GM12878 (cell line): ENCODE measurements at regions not wholly inside any gene's neighbourhood (a gene's known extent, or its start where the extent isn't known, plus 50 kb on each side); places are given as distances from the start of the nearest gene placed in this dataset.

Experiments used
- ATAC-seq: fragments of 200-7000 bp; cut with Tn5 transposase; 3 replicates; pipeline ENCODE4 v1.9.1; 2020; ENCODE audit warnings: mild to moderate bottlenecking, moderate library complexity
- BruUV-seq: library from RNA; stranded (reverse); fragments of 400-500 nt; replicated peaks from 2 replicates; lab custom pipeline; 2021; lab: Mats Ljungman, UMichigan
- CTCF ChIA-PET: fragments of 300-600 bp; sonication (Branson Sonifier 250); formaldehyde crosslinking; extraction: SDS; loops from one replicate; lab custom pipeline; 2021; ENCODE audit warnings: inconsistent platforms; lab: Yijun Ruan, JAX
- POLR2A ChIA-PET: fragments of 350-600 bp; formaldehyde crosslinking; extraction: SDS; loops from one replicate; lab custom pipeline; 2021; ENCODE audit warnings: inconsistent platforms; lab: Charles Lee
- RAD21 ChIA-PET: fragments of 300-600 bp; sonication (Branson Sonifier 250); formaldehyde crosslinking; loops from one replicate; lab custom pipeline; 2023; ENCODE audit warnings: antibody characterized with exemption; ENCODE audit not compliant: unreplicated experiment; lab: Charles Lee
- SMC1A ChIA-PET: fragments of 300-600 bp; sonication (Branson Sonifier 250); formaldehyde crosslinking; loops from one replicate; lab custom pipeline; 2023; ENCODE audit not compliant: unreplicated experiment, uncharacterized antibody; lab: Charles Lee
- DNase-seq: peaks from one replicate; pipeline ENCODE4 v3.0.0-alpha.2; 2011; ENCODE audit warnings: low read depth, low spot score
- FAIRE-seq: peaks from 3 replicates; lab custom pipeline; 2011; peaks lifted over from hg19 to GRCh38; lab: Jason Lieb, UNC
- H2AFZ ChIP-seq: 2 replicates; pipeline ENCODE4 v1.6.0; 2011; ENCODE audit warnings: low read depth, low read length, control low read depth; ENCODE audit not compliant: control insufficient read depth
- H3K27ac ChIP-seq: 2 replicates; pipeline ENCODE4 v1.5.1; 2011; ENCODE audit warnings: control low read depth; ENCODE audit not compliant: control insufficient read depth, insufficient read depth
- H3K27me3 ChIP-seq, 2 experiments: replicated peaks in 1 of 2; 2 replicates each; pipeline versions ENCODE4 v1.6.0 to v1.6.1; 2011; ENCODE audit warnings: low read length in 1 of 2; ENCODE audit not compliant: control insufficient read depth in 2 of 2, insufficient read depth in 2 of 2
- H3K36me3 ChIP-seq, 2 experiments: 2 replicates each; pipeline ENCODE4 v1.5.1; 2011; ENCODE audit warnings: low read length in 1 of 2; ENCODE audit not compliant: control insufficient read depth in 2 of 2, insufficient read depth in 2 of 2
- H3K4me1 ChIP-seq: 2 replicates; pipeline ENCODE4 v1.6.1; 2011; ENCODE audit warnings: mild to moderate bottlenecking, low read length, moderate library complexity, mixed read lengths; ENCODE audit not compliant: control insufficient read depth, insufficient read depth
- H3K4me2 ChIP-seq: 2 replicates; pipeline ENCODE4 v1.6.0; 2011; ENCODE audit warnings: control low read depth; ENCODE audit not compliant: control insufficient read depth, insufficient read depth
- H3K4me3 ChIP-seq: fragments of 200-600 bp; sonication (generic); 2 replicates; pipeline ENCODE4 v1.5.1; 2016
- H3K79me2 ChIP-seq: 2 replicates; pipeline ENCODE4 v1.6.0; 2011; ENCODE audit warnings: low read length; ENCODE audit not compliant: control insufficient read depth, insufficient read depth
- H3K9ac ChIP-seq: 2 replicates; pipeline ENCODE4 v1.8.0; 2011; ENCODE audit warnings: low read length, control low read depth, mixed read lengths; ENCODE audit not compliant: control insufficient read depth, insufficient read depth
- H3K9me3 ChIP-seq: replicated peaks from 3 replicates; pipeline ENCODE4 v1.5.1; 2011; ENCODE audit warnings: mild to moderate bottlenecking, low read length; ENCODE audit not compliant: control insufficient read depth, insufficient read depth
- H4K20me1 ChIP-seq: 2 replicates; pipeline ENCODE4 v1.6.0; 2011; ENCODE audit not compliant: control insufficient read depth, insufficient read depth
- BCL11A ChIP-seq: IDR thresholded peaks from 2 replicates; pipeline ENCODE4 v1.6.1; 2011; ENCODE audit warnings: low read depth, low read length
- BCLAF1 ChIP-seq: fragments of 450-650 bp; IDR thresholded peaks from 2 replicates; pipeline ENCODE4 v1.6.1; 2017; ENCODE audit warnings: antibody characterized with exemption, mild to moderate bottlenecking, moderate library complexity
- EGR1 ChIP-seq, 2 experiments: IDR thresholded peaks; 1 replicate in 1 of 2; 2 replicates in 1 of 2; pipeline ENCODE4 v1.6.1; 2011 to 2012; ENCODE audit warnings: low read depth in 2 of 2, low read length in 2 of 2, borderline replicate concordance in 1 of 2, mild to moderate bottlenecking in 1 of 2, moderate library complexity in 1 of 2
- FOXK2 ChIP-seq: fragments of 450-650 bp; IDR thresholded peaks from 2 replicates; pipeline ENCODE4 v1.6.1; 2017; ENCODE audit warnings: mild to moderate bottlenecking, moderate library complexity
- KDM1A ChIP-seq: fragments of 200-600 bp; sonication (generic); IDR thresholded peaks from 2 replicates; pipeline ENCODE4 v1.6.1; 2016; ENCODE audit warnings: borderline replicate concordance
- MYB ChIP-seq: fragments of 150-350 bp; IDR thresholded peaks from 2 replicates; pipeline ENCODE4 v1.6.1; 2014; ENCODE audit warnings: mild to moderate bottlenecking, low read depth, low read length, borderline replicate concordance
- PBX3 ChIP-seq: IDR thresholded peaks from 2 replicates; pipeline ENCODE4 v1.6.1; 2011; ENCODE audit warnings: mild to moderate bottlenecking, low read depth, low read length, moderate library complexity; ENCODE audit not compliant: insufficient replicate concordance
- RFX5 ChIP-seq: IDR thresholded peaks from 2 replicates; pipeline ENCODE4 v1.6.1; 2011; ENCODE audit warnings: low read depth, low read length, improper control_type of control experiment
- SREBF2 ChIP-seq: IDR thresholded peaks from 2 replicates; pipeline ENCODE4 v1.6.1; 2012; ENCODE audit warnings: mild to moderate bottlenecking, low read length
- WGBS: methylation state at CpG from one replicate; pipeline ENCODE4 v1.1.6; 2016; ENCODE audit warnings: low lambda C conversion rate; ENCODE audit not compliant: insufficient replicate concordance, insufficient coverage; ENCODE audit errors: missing lambda C conversion rate; 5-methylcytosine and 5-hydroxymethylcytosine counted together
- in situ Hi-C: fragments of 300-500 bp; cut with MboI; formaldehyde crosslinking; loops from 9 replicates; pipeline ENCODE4 v1.14.3; 2018; ENCODE audit warnings: mixed read lengths
- intact Hi-C: fragments of 100-400 bp; cut with micrococcal nuclease; formaldehyde crosslinking; loops from one replicate; pipeline ENCODE4 v1.14.2; 2022; ENCODE audit not compliant: unreplicated experiment
- TF ChIP-seq, protein P1 (sequence below), 3 experiments: IDR thresholded peaks in 2 of 3; conservative IDR thresholded peaks in 1 of 3; 2 replicates each; pipeline ENCODE4 v1.5.1; 2011; ENCODE audit warnings: low read depth in 3 of 3, low read length in 3 of 3, mild to moderate bottlenecking in 3 of 3, control low read depth in 2 of 3, moderate library complexity in 2 of 3, inconsistent platforms in 1 of 3, mixed read lengths in 1 of 3; ENCODE audit not compliant: control insufficient read depth in 2 of 3, insufficient read depth in 1 of 3; ENCODE audit errors: extremely low read depth in 1 of 3
- TF ChIP-seq, protein P2 (sequence below): fragments of 450-650 bp; IDR thresholded peaks from 2 replicates; pipeline ENCODE4 v1.6.1; 2017; ENCODE audit warnings: mild to moderate bottlenecking, moderate library complexity

DNA sequence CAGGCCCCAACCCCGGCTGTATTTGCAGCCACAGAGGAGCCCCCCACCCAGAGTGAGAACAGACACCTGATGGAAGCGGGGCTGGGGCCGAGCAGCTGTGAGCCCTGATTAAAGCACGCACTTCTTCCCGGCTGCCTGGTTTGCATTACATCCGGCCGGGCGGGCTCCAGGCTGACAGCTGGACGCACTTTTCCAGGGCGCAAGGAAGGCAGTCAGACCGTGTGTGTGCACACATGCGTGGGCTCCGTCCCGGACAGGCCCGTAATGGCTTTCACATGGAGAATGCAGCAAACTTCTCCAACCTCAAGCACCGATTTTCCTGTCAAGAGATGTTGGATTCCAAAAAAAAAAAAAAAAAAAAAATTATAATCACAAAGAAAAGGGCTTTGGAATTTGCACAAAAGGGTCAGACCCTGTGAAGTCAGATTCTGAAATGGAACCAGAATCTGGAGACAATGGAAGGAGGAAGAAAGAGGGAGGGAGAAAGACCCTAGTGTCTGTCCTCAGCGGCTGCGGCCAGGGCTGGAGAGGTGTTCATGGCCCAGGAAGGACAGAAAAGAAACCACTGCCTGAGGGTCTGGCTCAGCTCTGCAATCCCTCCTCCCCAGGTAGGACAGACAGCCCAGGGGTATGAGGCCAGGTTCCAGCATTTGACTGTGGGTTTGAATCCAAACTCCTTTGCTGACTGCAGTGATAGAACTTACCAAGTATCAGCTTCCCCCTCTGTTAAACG lies 365.5 kb downstream of the MN1 start:
- CTCF ChIA-PET = no interaction called here
- Histone ChIP-seq H3K9ac (no peak overlapping the region), H2AFZ (no peak overlapping the region), H3K27ac (no peak overlapping the region), H3K4me1 (no peaks in the 10 kb centered on the region), H3K36me3 (no peaks in the 10 kb centered on the region), H3K4me3 (no peak overlapping the region), H3K4me2 (no peak overlapping the region), H3K27me3 (no peaks in the 10 kb centered on the region; a peak in 1 of 4 replicates), H3K9me3 (no peaks in the 10 kb centered on the region; the same call in 2 of the 3 replicates), H4K20me1 (no peaks in the 10 kb centered on the region), H3K79me2 (no peaks in the 10 kb centered on the region)
- DNase-seq (no peak), FAIRE-seq (no peak), ATAC-seq (no peak)
- RAD21 ChIA-PET = no interaction called here
- no TSS peak for BruUV-seq
- 17% methylated on average over 19 of the region's 19 CpGs for WGBS
- POLR2A ChIA-PET = no interaction called here
- in situ Hi-C loops = no loop called here
- SMC1A ChIA-PET = no interaction called here
- intact Hi-C loops = no loop called here
- TF ChIP-seq BCL11A = no peak
- TF ChIP-seq SREBF2 = no peak
- TF ChIP-seq, protein P1, sequence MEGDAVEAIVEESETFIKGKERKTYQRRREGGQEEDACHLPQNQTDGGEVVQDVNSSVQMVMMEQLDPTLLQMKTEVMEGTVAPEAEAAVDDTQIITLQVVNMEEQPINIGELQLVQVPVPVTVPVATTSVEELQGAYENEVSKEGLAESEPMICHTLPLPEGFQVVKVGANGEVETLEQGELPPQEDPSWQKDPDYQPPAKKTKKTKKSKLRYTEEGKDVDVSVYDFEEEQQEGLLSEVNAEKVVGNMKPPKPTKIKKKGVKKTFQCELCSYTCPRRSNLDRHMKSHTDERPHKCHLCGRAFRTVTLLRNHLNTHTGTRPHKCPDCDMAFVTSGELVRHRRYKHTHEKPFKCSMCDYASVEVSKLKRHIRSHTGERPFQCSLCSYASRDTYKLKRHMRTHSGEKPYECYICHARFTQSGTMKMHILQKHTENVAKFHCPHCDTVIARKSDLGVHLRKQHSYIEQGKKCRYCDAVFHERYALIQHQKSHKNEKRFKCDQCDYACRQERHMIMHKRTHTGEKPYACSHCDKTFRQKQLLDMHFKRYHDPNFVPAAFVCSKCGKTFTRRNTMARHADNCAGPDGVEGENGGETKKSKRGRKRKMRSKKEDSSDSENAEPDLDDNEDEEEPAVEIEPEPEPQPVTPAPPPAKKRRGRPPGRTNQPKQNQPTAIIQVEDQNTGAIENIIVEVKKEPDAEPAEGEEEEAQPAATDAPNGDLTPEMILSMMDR (IDR thresholded peaks at IDR 0.05 in 2 of 3, conservative IDR thresholded peaks at IDR 0.05 in 1 of 3; ENCODE audit: control insufficient read depth in 2 of 3, extremely low read depth in 1 of 3, insufficient read depth in 1 of 3, low read depth in 3 of 3, low read length in 3 of 3) = no peak
- TF ChIP-seq KDM1A = no peak
- no peak for TF ChIP-seq EGR1 (IDR thresholded peaks at IDR 0.05; ENCODE audit: borderline replicate concordance in 1 of 2, low read depth in 2 of 2, low read length in 2 of 2)
- TF ChIP-seq MYB = no peak
- TF ChIP-seq, protein P2, sequence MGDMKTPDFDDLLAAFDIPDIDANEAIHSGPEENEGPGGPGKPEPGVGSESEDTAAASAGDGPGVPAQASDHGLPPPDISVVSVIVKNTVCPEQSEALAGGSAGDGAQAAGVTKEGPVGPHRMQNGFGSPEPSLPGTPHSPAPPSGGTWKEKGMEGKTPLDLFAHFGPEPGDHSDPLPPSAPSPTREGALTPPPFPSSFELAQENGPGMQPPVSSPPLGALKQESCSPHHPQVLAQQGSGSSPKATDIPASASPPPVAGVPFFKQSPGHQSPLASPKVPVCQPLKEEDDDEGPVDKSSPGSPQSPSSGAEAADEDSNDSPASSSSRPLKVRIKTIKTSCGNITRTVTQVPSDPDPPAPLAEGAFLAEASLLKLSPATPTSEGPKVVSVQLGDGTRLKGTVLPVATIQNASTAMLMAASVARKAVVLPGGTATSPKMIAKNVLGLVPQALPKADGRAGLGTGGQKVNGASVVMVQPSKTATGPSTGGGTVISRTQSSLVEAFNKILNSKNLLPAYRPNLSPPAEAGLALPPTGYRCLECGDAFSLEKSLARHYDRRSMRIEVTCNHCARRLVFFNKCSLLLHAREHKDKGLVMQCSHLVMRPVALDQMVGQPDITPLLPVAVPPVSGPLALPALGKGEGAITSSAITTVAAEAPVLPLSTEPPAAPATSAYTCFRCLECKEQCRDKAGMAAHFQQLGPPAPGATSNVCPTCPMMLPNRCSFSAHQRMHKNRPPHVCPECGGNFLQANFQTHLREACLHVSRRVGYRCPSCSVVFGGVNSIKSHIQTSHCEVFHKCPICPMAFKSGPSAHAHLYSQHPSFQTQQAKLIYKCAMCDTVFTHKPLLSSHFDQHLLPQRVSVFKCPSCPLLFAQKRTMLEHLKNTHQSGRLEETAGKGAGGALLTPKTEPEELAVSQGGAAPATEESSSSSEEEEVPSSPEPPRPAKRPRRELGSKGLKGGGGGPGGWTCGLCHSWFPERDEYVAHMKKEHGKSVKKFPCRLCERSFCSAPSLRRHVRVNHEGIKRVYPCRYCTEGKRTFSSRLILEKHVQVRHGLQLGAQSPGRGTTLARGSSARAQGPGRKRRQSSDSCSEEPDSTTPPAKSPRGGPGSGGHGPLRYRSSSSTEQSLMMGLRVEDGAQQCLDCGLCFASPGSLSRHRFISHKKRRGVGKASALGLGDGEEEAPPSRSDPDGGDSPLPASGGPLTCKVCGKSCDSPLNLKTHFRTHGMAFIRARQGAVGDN = no peak
- no peak for TF ChIP-seq BCLAF1
- TF ChIP-seq PBX3 = no peak
- TF ChIP-seq FOXK2 = no peak
- no peak for TF ChIP-seq RFX5
